Left lung (tissue), 4 donors: ENCODE measurements at regions not wholly inside any gene's neighbourhood (a gene's known extent, or its start where the extent isn't known, plus 50 kb on each side); places are given as distances from the start of the nearest gene placed in this dataset.

Experiments
- ATAC-seq: fragments of 200-7000 bp; cut with Tn5 transposase; one replicate; pipeline ENCODE4 v1.9.1; 2020; ENCODE audit warnings: moderate library complexity
- DNase-seq, 4 donors: peaks; one replicate each; pipeline ENCODE4 v3.0.0-alpha.2; 2013 to 2020
- H3K27ac ChIP-seq, 2 donors: fragments of 200-600 bp; sonication (generic) in 1 of 2; one replicate each; pipeline versions ENCODE4 v1.5.0 to v1.8.0; 2020 to 2021
- H3K27me3 ChIP-seq, 2 donors: fragments of 200-600 bp; sonication (generic) in 1 of 2; one replicate each; pipeline versions ENCODE4 v1.5.0 to v1.8.0; 2020 to 2021
- H3K36me3 ChIP-seq, 2 donors: fragments of 200-600 bp; sonication (generic) in 1 of 2; one replicate each; pipeline versions ENCODE4 v1.5.0 to v1.8.0; 2020 to 2021
- H3K4me1 ChIP-seq, 2 donors: fragments of 200-600 bp; one replicate each; pipeline ENCODE4 v1.8.0; 2021
- H3K4me3 ChIP-seq, 2 donors: fragments of 200-600 bp; sonication (generic) in 1 of 2; one replicate each; pipeline versions ENCODE4 v1.5.0 to v1.8.0; 2020 to 2021; ENCODE audit warnings: mild to moderate bottlenecking in 1 of 2
- H3K9me3 ChIP-seq, 2 donors: fragments of 200-600 bp; sonication (generic) in 1 of 2; one replicate each; pipeline versions ENCODE4 v1.5.0 to v1.8.0; 2020 to 2021
- CTCF ChIP-seq, 2 donors: fragments of 200-600 bp; sonication (generic) in 1 of 2; IDR thresholded peaks; one replicate each; pipeline versions ENCODE4 v1.5.0 to v1.8.0; 2021; ENCODE audit warnings: antibody characterized with exemption in 2 of 2
- intact Hi-C, 2 donors: fragments of 100-400 bp; cut with DNase I; formaldehyde crosslinking; loops; one replicate each; pipeline versions ENCODE4 v1.11.2 to v1.14.2; 2022
- donor health status: DM: no; HTN: yes; CAD: no.
- donor health status: DM: no; HTN: no; CAD: no.

- no peak for TF ChIP-seq CTCF (IDR thresholded peaks at IDR 0.05)
- ATAC-seq: no peak
- no peaks in the 10 kb centered on the region for H3K27me3 ChIP-seq
- H3K4me3 ChIP-seq: no peak overlapping the region
- no peak overlapping the region for H3K27ac ChIP-seq
- H3K36me3 ChIP-seq: no peaks in the 10 kb centered on the region
- H3K4me1 ChIP-seq: no peaks in the 10 kb centered on the region
- DNase-seq: no peak
- intact Hi-C loops: no loop called here
- H3K9me3 ChIP-seq: no peaks in the 10 kb centered on the region
Observed at GRCh38 chr16:52863000-52863399, 189.7 kb downstream of the CHD9NB start.

- peak in 1 of 2 donors; percentile 21 for TF ChIP-seq CTCF (IDR thresholded peaks at IDR 0.05)
- peak; percentile 68 for ATAC-seq
- H3K4me1 ChIP-seq: no peaks in the 10 kb centered on the region
- intact Hi-C loops: no loop called here
- no peaks in the 10 kb centered on the region for H3K9me3 ChIP-seq
- H3K27ac ChIP-seq: no peak overlapping the region
- peak in 2 of 4 donors; percentile 67 to 76 for DNase-seq
- H3K36me3 ChIP-seq: no peaks in the 10 kb centered on the region
- no peaks in the 10 kb centered on the region for H3K27me3 ChIP-seq
- H3K4me3 ChIP-seq: no peak overlapping the region
Observed at GRCh38 chr16:52861614-52862022, 191.1 kb downstream of the CHD9NB start.

GRCh38 chr16:52855463-52855862 is 197.2 kb downstream of the CHD9NB start:
- no peaks in the 10 kb centered on the region for H3K36me3 ChIP-seq
- H3K27me3 ChIP-seq: no peaks in the 10 kb centered on the region
- TF ChIP-seq CTCF (IDR thresholded peaks at IDR 0.05): no peak
- no peak overlapping the region for H3K4me3 ChIP-seq
- intact Hi-C loops: no loop called here
- DNase-seq: no peak
- no peaks in the 10 kb centered on the region for H3K4me1 ChIP-seq
- ATAC-seq: no peak
- H3K9me3 ChIP-seq: peaks cover 0 to 30% of the 10 kb centered on the region in 2 donors
- H3K27ac ChIP-seq: no peak overlapping the region

GRCh38 chr16:52852978-52853377 is 199.7 kb downstream of the CHD9NB start:
- ATAC-seq (no peak), DNase-seq (peak in 1 of 4 donors; percentile 19)
- Histone ChIP-seq H3K9me3 (peaks cover 0 to 54% of the 10 kb centered on the region in 2 donors), H3K4me1 (no peaks in the 10 kb centered on the region), H3K27ac (no peak overlapping the region), H3K27me3 (no peaks in the 10 kb centered on the region), H3K36me3 (no peaks in the 10 kb centered on the region), H3K4me3 (no peak overlapping the region)
- no peak for TF ChIP-seq CTCF (IDR thresholded peaks at IDR 0.05)
- intact Hi-C loops: no loop called here

- Histone ChIP-seq H3K4me3 (no peak overlapping the region), H3K27me3 (no peaks in the 10 kb centered on the region), H3K4me1 (no peaks in the 10 kb centered on the region), H3K9me3 (peaks cover 0 to 59% of the 10 kb centered on the region in 2 donors), H3K27ac (no peak overlapping the region), H3K36me3 (no peaks in the 10 kb centered on the region)
- no peak for TF ChIP-seq CTCF (IDR thresholded peaks at IDR 0.05)
- intact Hi-C loops: no loop called here
- no peak for DNase-seq
- ATAC-seq: no peak
Observed at GRCh38 chr16:52851211-52851740, 201.4 kb downstream of the CHD9NB start.
